Esophagus squamous epithelium (tissue), 5 donors: ENCODE measurements at regions not wholly inside any gene's neighbourhood (a gene's known extent, or its start where the extent isn't known, plus 50 kb on each side); places are given as distances from the start of the nearest gene placed in this dataset.

Source experiments
- DNase-seq: peaks from one replicate; lab custom pipeline; 2025; lab: John Stamatoyannopoulos, UW
- H3K27ac ChIP-seq, 4 donors: fragments of 200-600 bp; sonication (generic); one replicate each; pipeline ENCODE4 v1.5.1; 2016 to 2019; ENCODE audit warnings: mild to moderate bottlenecking in 1 of 4
- H3K27me3 ChIP-seq, 4 donors: fragments of 200-600 bp; sonication (generic); 1 replicate in 3 of 4; 2 replicates in 1 of 4; pipeline versions ENCODE4 v1.5.1 to v1.6.0; 2017 to 2021; ENCODE audit warnings: antibody characterized with exemption in 1 of 4
- H3K36me3 ChIP-seq, 3 donors: fragments of 200-600 bp; sonication (generic); one replicate each; pipeline ENCODE4 v1.5.1; 2016 to 2019
- H3K4me1 ChIP-seq, 3 donors: fragments of 200-600 bp; sonication (generic); one replicate each; pipeline ENCODE4 v1.5.1; 2017 to 2019
- H3K4me3 ChIP-seq, 4 donors: fragments of 200-600 bp; sonication (generic); 1 replicate in 3 of 4; 2 replicates in 1 of 4; pipeline ENCODE4 v1.5.1; 2016 to 2019; ENCODE audit warnings: mild to moderate bottlenecking in 2 of 4, moderate library complexity in 1 of 4
- H3K9me3 ChIP-seq, 3 donors: fragments of 200-600 bp; sonication (generic); one replicate each; pipeline ENCODE4 v1.5.1; 2016 to 2019
- CTCF ChIP-seq, 6 experiments: fragments of 450-650 bp in 4 of 6; fragments of 200-600 bp in 2 of 6; sonication (generic) in 2 of 6; IDR thresholded peaks; one replicate each; pipeline ENCODE4 v1.5.1; 2016 to 2019; ENCODE audit warnings: antibody characterized with exemption in 6 of 6, mild to moderate bottlenecking in 4 of 6, moderate library complexity in 4 of 6
- POLR2A ChIP-seq, 4 donors: fragments of 450-650 bp; IDR thresholded peaks; one replicate each; pipeline ENCODE4 v1.6.1; 2017; ENCODE audit warnings: antibody characterized with exemption in 4 of 4, mild to moderate bottlenecking in 4 of 4, moderate library complexity in 3 of 4
- WGBS, 2 donors: methylation state at CpG; one replicate each; pipeline ENCODE4 v1.1.5; 2018; 5-methylcytosine and 5-hydroxymethylcytosine counted together
- intact Hi-C: fragments of 100-400 bp; cut with DNase I; formaldehyde crosslinking; loops from one replicate; pipeline ENCODE4 v1.15.0; 2022
- donor health status: DM: yes; HTN: yes; CAD: no.

GRCh38 chr2:60337142-60337497, 216.3 kb downstream of the BCL11A start:
- no peaks in the 10 kb centered on the region for H3K36me3 ChIP-seq
- intact Hi-C loops, result no loop called here
- no peak overlapping the region for H3K4me3 ChIP-seq
- 60 to 71% methylated on average over 1 to 4 of the region's 4 CpGs for WGBS, 2 donors
- TF ChIP-seq CTCF (IDR thresholded peaks at IDR 0.05) (no peak), POLR2A (IDR thresholded peaks at IDR 0.05) (no peak)
- peaks cover 0 to 8% (median 0%) of the 10 kb centered on the region in 3 donors for H3K4me1 ChIP-seq
- no peak overlapping the region for H3K27ac ChIP-seq
- no peak for DNase-seq
- H3K9me3 ChIP-seq, result no peaks in the 10 kb centered on the region
- no peaks in the 10 kb centered on the region for H3K27me3 ChIP-seq

- no peaks in the 10 kb centered on the region for H3K27me3 ChIP-seq
- intact Hi-C loops, result no loop called here
- H3K4me1 ChIP-seq, result peaks cover 0 to 8% (median 0%) of the 10 kb centered on the region in 3 donors
- 74 to 75% methylated on average over 4 to 5 of the region's 5 CpGs for WGBS, 2 donors
- H3K27ac ChIP-seq, result no peak overlapping the region
- H3K9me3 ChIP-seq, result no peaks in the 10 kb centered on the region
- no peak overlapping the region for H3K4me3 ChIP-seq
- no peaks in the 10 kb centered on the region for H3K36me3 ChIP-seq
- TF ChIP-seq CTCF (IDR thresholded peaks at IDR 0.05), result no peak
- no peak for TF ChIP-seq POLR2A (IDR thresholded peaks at IDR 0.05)
- DNase-seq, result no peak
Measured at GRCh38 chr2:60336442-60337141, 216.9 kb downstream of the BCL11A start.

- no peak overlapping the region for H3K4me3 ChIP-seq
- H3K27me3 ChIP-seq, result no peaks in the 10 kb centered on the region
- 55 to 66% methylated on average over 12 of the region's 13 CpGs for WGBS, 2 donors
- no peak for DNase-seq
- H3K4me1 ChIP-seq, result peaks cover 0 to 8% (median 0%) of the 10 kb centered on the region in 3 donors
- no peak overlapping the region for H3K27ac ChIP-seq
- H3K36me3 ChIP-seq, result no peaks in the 10 kb centered on the region
- intact Hi-C loops, result no loop called here
- no peaks in the 10 kb centered on the region for H3K9me3 ChIP-seq
- TF ChIP-seq POLR2A (IDR thresholded peaks at IDR 0.05), result no peak
- no peak for TF ChIP-seq CTCF (IDR thresholded peaks at IDR 0.05)
Measured at GRCh38 chr2:60335533-60336237, 217.8 kb downstream of the BCL11A start.

GRCh38 chr2:60334610-60335009, 218.8 kb downstream of the BCL11A start:
- 83 to 85% methylated on average over 3 to 4 of the region's 4 CpGs for WGBS, 2 donors
- no peak overlapping the region for H3K4me3 ChIP-seq
- DNase-seq, result no peak
- H3K27me3 ChIP-seq, result no peaks in the 10 kb centered on the region
- H3K36me3 ChIP-seq, result no peaks in the 10 kb centered on the region
- no peaks in the 10 kb centered on the region for H3K9me3 ChIP-seq
- no peak overlapping the region for H3K27ac ChIP-seq
- intact Hi-C loops, result no loop called here
- no peak for TF ChIP-seq POLR2A (IDR thresholded peaks at IDR 0.05)
- TF ChIP-seq CTCF (IDR thresholded peaks at IDR 0.05), result no peak
- H3K4me1 ChIP-seq, result peaks cover 0 to 8% (median 0%) of the 10 kb centered on the region in 3 donors

GRCh38 chr2:60333264-60333663, 220.2 kb downstream of the BCL11A start:
- H3K36me3 ChIP-seq, result no peaks in the 10 kb centered on the region
- WGBS, 2 donors, result 91 to 93% methylated on average over 8 of the region's 8 CpGs
- H3K27me3 ChIP-seq, result no peaks in the 10 kb centered on the region
- H3K9me3 ChIP-seq, result no peaks in the 10 kb centered on the region
- H3K4me1 ChIP-seq, result peaks cover 0 to 8% (median 0%) of the 10 kb centered on the region in 3 donors
- no peak overlapping the region for H3K4me3 ChIP-seq
- TF ChIP-seq CTCF (IDR thresholded peaks at IDR 0.05) (no peak), POLR2A (IDR thresholded peaks at IDR 0.05) (no peak)
- intact Hi-C loops, result no loop called here
- DNase-seq, result no peak
- no peak overlapping the region for H3K27ac ChIP-seq
